ENCODE measurements at regions not wholly inside any gene's neighbourhood (a gene's known extent, or its start where the extent isn't known, plus 50 kb on each side); places are given as distances from the start of the nearest gene placed in this dataset.

DNA sequence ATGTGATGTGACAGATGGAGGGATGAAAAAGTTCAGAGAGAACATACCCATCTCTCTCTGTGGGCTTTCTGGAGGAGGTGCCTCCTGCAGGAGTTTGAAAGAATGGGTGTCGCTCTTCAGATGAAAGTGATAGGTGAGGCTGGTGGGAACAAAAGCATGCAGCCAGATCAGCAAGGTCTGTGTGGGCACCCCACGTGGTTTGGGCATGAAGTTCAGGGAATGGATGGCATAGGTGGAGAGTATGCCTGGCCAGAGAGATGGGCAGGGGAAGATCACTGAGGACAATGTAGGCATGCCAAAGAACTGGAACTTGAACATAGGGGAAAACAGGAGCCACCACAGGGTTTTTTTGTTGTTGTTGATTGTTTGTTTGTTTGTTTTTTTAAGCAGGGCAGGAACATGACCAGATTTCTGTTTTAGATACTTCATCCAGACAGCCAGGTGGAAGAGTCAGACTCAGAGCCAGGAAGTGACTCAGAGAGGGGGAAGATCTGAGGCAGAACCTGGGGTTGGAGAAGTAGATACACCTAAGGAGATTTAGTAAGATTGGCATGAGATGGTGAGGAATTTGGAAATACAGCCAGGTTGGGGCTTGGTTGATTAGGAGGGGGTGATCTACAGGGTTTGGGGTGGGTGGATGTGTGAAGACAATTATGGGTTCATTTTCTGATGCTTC lies 64.8 kb upstream of the CLSTN2 start:
- no peak overlapping the region for H3K4me3 ChIP-seq (ENCODE audit: low read depth, low read length, poor library complexity, severe bottlenecking)
- CTCF ChIA-PET (ENCODE audit: unreplicated experiment): no interaction called here
- TF ChIP-seq, protein P1, sequence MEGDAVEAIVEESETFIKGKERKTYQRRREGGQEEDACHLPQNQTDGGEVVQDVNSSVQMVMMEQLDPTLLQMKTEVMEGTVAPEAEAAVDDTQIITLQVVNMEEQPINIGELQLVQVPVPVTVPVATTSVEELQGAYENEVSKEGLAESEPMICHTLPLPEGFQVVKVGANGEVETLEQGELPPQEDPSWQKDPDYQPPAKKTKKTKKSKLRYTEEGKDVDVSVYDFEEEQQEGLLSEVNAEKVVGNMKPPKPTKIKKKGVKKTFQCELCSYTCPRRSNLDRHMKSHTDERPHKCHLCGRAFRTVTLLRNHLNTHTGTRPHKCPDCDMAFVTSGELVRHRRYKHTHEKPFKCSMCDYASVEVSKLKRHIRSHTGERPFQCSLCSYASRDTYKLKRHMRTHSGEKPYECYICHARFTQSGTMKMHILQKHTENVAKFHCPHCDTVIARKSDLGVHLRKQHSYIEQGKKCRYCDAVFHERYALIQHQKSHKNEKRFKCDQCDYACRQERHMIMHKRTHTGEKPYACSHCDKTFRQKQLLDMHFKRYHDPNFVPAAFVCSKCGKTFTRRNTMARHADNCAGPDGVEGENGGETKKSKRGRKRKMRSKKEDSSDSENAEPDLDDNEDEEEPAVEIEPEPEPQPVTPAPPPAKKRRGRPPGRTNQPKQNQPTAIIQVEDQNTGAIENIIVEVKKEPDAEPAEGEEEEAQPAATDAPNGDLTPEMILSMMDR (conservative IDR thresholded peaks at IDR 0.05; ENCODE audit: low read length): no peak
- no peak for TF ChIP-seq EZH2phosphoT487 (IDR thresholded peaks at IDR 0.05; ENCODE audit: borderline replicate concordance, low read depth, low read length)
- no peaks in the 10 kb centered on the region for H3K9me3 ChIP-seq (ENCODE audit: low read length)
- no peaks in the 10 kb centered on the region for H4K20me1 ChIP-seq (ENCODE audit: insufficient read depth, low read length)
- no peak for DNase-seq (ENCODE audit: low spot score)
- no peak overlapping the region for H3K4me2 ChIP-seq (ENCODE audit: low read length)
- H3K79me2 ChIP-seq (ENCODE audit: insufficient read depth, low read depth, low read length): no peaks in the 10 kb centered on the region
- intact Hi-C loops (cut with micrococcal nuclease; ENCODE audit: unreplicated experiment): no loop called here
- no peak overlapping the region for H2AFZ ChIP-seq (ENCODE audit: low read length)
- POLR2A ChIA-PET: no interaction called here
- no peaks in the 10 kb centered on the region for H3K4me1 ChIP-seq (ENCODE audit: insufficient read depth, low read length, poor library complexity, severe bottlenecking)
- no peaks in the 10 kb centered on the region for H3K36me3 ChIP-seq (ENCODE audit: insufficient read depth, low read length)
- no peak overlapping the region for H3K27ac ChIP-seq (ENCODE audit: low read depth, low read length, poor library complexity, severe bottlenecking)
- no peaks in the 10 kb centered on the region for H3K9me2 ChIP-seq (ENCODE audit: insufficient read depth, low read length)
- BruUV-seq (replicated peaks): no TSS peak

DNA sequence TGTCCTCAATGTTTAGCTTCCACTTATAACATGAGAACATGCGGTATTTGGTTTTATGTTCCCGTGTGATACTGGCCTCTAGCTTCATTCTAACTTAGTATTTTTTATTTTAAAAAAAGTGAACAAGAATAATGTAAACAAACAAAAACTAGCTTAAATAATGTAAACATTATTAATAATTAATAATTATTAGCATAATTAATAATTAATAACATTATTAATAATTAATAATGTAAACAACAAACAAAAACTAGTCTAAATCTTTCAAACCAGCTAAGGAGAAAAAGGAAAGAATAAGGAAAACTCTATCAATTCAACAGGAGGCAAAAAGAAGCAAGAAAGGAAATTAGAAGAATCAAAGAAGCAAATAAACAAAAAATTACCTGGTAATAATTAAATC lies 66.2 kb upstream of the CLSTN2 start:
- no peaks in the 10 kb centered on the region for H3K9me3 ChIP-seq (ENCODE audit: low read length)
- H3K36me3 ChIP-seq (ENCODE audit: insufficient read depth, low read length): no peaks in the 10 kb centered on the region
- TF ChIP-seq EZH2phosphoT487 (IDR thresholded peaks at IDR 0.05; ENCODE audit: borderline replicate concordance, low read depth, low read length): no peak
- no peaks in the 10 kb centered on the region for H4K20me1 ChIP-seq (ENCODE audit: insufficient read depth, low read length)
- BruUV-seq (replicated peaks): no TSS peak
- no peak for DNase-seq (ENCODE audit: low spot score)
- no peak overlapping the region for H3K4me3 ChIP-seq (ENCODE audit: low read depth, low read length, poor library complexity, severe bottlenecking)
- H2AFZ ChIP-seq (ENCODE audit: low read length): no peak overlapping the region
- no peak overlapping the region for H3K4me2 ChIP-seq (ENCODE audit: low read length)
- ChIA-PET CTCF (ENCODE audit: unreplicated experiment) (no interaction called here), POLR2A (interaction anchor here (0.8 kb wide), 1 partner anchor 11 kb away, joined by 3 read pairs; no protein-coding TSS in a partner anchor)
- no peak overlapping the region for H3K27ac ChIP-seq (ENCODE audit: low read depth, low read length, poor library complexity, severe bottlenecking)
- no peaks in the 10 kb centered on the region for H3K79me2 ChIP-seq (ENCODE audit: insufficient read depth, low read depth, low read length)
- H3K9me2 ChIP-seq (ENCODE audit: insufficient read depth, low read length): no peaks in the 10 kb centered on the region
- H3K4me1 ChIP-seq (ENCODE audit: insufficient read depth, low read length, poor library complexity, severe bottlenecking): no peaks in the 10 kb centered on the region
- intact Hi-C loops (cut with micrococcal nuclease; ENCODE audit: unreplicated experiment): no loop called here

DNA sequence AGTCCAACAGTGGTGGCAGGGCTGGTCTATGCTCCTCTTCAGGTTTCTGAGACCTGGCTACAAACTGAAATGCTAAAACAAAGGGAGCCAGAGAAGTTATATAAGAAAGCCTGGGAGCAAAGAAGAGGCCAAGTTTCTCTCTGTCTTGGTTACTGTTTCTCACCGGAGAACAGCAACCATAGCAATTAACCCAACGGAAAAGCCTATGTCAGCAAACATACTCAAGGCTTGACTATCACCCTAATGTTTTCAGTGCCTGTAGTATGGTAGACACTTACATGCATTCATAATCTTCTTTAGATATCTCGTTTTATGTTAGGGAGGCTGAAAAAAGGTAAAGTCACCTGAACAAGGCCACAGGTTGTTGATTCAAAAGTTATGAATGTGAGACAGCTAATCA lies 86.3 kb upstream of the CLSTN2 start:
- POLR2A ChIA-PET: no interaction called here
- CTCF ChIA-PET (ENCODE audit: unreplicated experiment): no interaction called here
- no TSS peak for BruUV-seq (replicated peaks)
- H3K4me1 ChIP-seq (ENCODE audit: insufficient read depth, low read length, poor library complexity, severe bottlenecking): no peaks in the 10 kb centered on the region
- H3K27ac ChIP-seq (ENCODE audit: low read depth, low read length, poor library complexity, severe bottlenecking): no peak overlapping the region
- H3K4me3 ChIP-seq (ENCODE audit: low read depth, low read length, poor library complexity, severe bottlenecking): no peak overlapping the region
- H3K36me3 ChIP-seq (ENCODE audit: insufficient read depth, low read length): no peaks in the 10 kb centered on the region
- no peaks in the 10 kb centered on the region for H3K9me3 ChIP-seq (ENCODE audit: low read length)
- no peaks in the 10 kb centered on the region for H4K20me1 ChIP-seq (ENCODE audit: insufficient read depth, low read length)
- no peaks in the 10 kb centered on the region for H3K79me2 ChIP-seq (ENCODE audit: insufficient read depth, low read depth, low read length)
- TF ChIP-seq, protein P1 (conservative IDR thresholded peaks at IDR 0.05; ENCODE audit: low read length): no peak
- TF ChIP-seq EZH2phosphoT487 (IDR thresholded peaks at IDR 0.05; ENCODE audit: borderline replicate concordance, low read depth, low read length): no peak
- no peak overlapping the region for H2AFZ ChIP-seq (ENCODE audit: low read length)
- intact Hi-C loops (cut with micrococcal nuclease; ENCODE audit: unreplicated experiment): no loop called here
- H3K9me2 ChIP-seq (ENCODE audit: insufficient read depth, low read length): no peaks in the 10 kb centered on the region
- no peak for DNase-seq (ENCODE audit: low spot score)
- H3K4me2 ChIP-seq (ENCODE audit: low read length): no peak overlapping the region
